HepG2 (cell line): ENCODE measurements at regions not wholly inside any gene's neighbourhood (a gene's known extent, or its start where the extent isn't known, plus 50 kb on each side); places are given as distances from the start of the nearest gene placed in this dataset.

Source experiments
- ATAC-seq: fragments of 200-7000 bp; cut with Tn5 transposase; 3 replicates; pipeline ENCODE4 v1.9.1; 2020; ENCODE audit warnings: mild to moderate bottlenecking, moderate library complexity
- BruUV-seq: library from RNA; stranded (reverse); fragments of 400-500 nt; replicated peaks from 2 replicates; lab custom pipeline; 2021; lab: Mats Ljungman, UMichigan
- CTCF ChIA-PET: fragments of 300-600 bp; formaldehyde crosslinking; extraction: SDS; loops from one replicate; lab custom pipeline; 2021; ENCODE audit warnings: low total read pairs, inconsistent platforms, low intra/inter-chr PET ratio; lab: Yijun Ruan, JAX
- POLR2A ChIA-PET: fragments of 350-600 bp; sonication (Branson Sonifier 250); formaldehyde crosslinking; loops from one replicate; lab custom pipeline; 2020; ENCODE audit warnings: antibody characterized with exemption, inconsistent platforms; lab: Yijun Ruan, JAX
- DNase-seq: peaks from one replicate; pipeline ENCODE4 v3.0.0-alpha.2; 2015; ENCODE audit warnings: low spot score
- FAIRE-seq: peaks from 3 replicates; lab custom pipeline; 2011; peaks lifted over from hg19 to GRCh38; lab: Jason Lieb, UNC
- H2AFZ ChIP-seq: one replicate; pipeline ENCODE4 v1.6.1; 2011; ENCODE audit warnings: low read length, inconsistent platforms
- H3K27ac ChIP-seq: fragments of 300-600 bp; 3 replicates; pipeline ENCODE4 v1.8.0; 2011; ENCODE audit warnings: mixed run types, mild to moderate bottlenecking, mixed read lengths, low read length, inconsistent platforms; ENCODE audit not compliant: insufficient read depth; ENCODE audit errors: extremely low read length
- H3K27me3 ChIP-seq, 2 experiments: fragments of 200-600 bp in 1 of 2; 2 replicates in 1 of 2; 3 replicates in 1 of 2; pipeline versions ENCODE4 v1.6.0 to v1.8.0; 2011; ENCODE audit warnings: low read length in 2 of 2, mild to moderate bottlenecking in 2 of 2, moderate library complexity in 2 of 2, inconsistent platforms in 1 of 2; ENCODE audit not compliant: insufficient read depth in 2 of 2, control insufficient read depth in 1 of 2
- H3K36me3 ChIP-seq, 2 experiments: fragments of 200-600 bp in 1 of 2; replicated peaks in 1 of 2; 2 replicates in 1 of 2; 3 replicates in 1 of 2; pipeline versions ENCODE4 v1.5.1 to v1.8.0; 2011; ENCODE audit warnings: low read length in 2 of 2, inconsistent platforms in 1 of 2; ENCODE audit not compliant: insufficient read depth in 2 of 2, control insufficient read depth in 1 of 2
- H3K4me1 ChIP-seq: 2 replicates; pipeline ENCODE4 v1.5.1; 2012; ENCODE audit warnings: low read length, inconsistent platforms; ENCODE audit not compliant: insufficient read depth
- H3K4me2 ChIP-seq: 2 replicates; pipeline ENCODE4 v1.6.0; 2011; ENCODE audit warnings: low read depth, low read length, inconsistent platforms
- H3K4me3 ChIP-seq, 3 experiments: fragments of 200-600 bp in 1 of 3; sonication (generic), shearing (Covaris generic) in 1 of 3; replicated peaks in 1 of 3; 2 replicates each; pipeline ENCODE4 v1.5.1; 2011 to 2016; ENCODE audit warnings: low read length in 3 of 3, inconsistent platforms in 2 of 3, low read depth in 2 of 3, mild to moderate bottlenecking in 2 of 3, control low read depth in 1 of 3, mixed read lengths in 1 of 3; ENCODE audit not compliant: insufficient read depth in 1 of 3
- H3K79me2 ChIP-seq: one replicate; pipeline ENCODE4 v1.6.1; 2011; ENCODE audit warnings: low read length, inconsistent platforms; ENCODE audit not compliant: insufficient read depth
- H3K9ac ChIP-seq: 2 replicates; pipeline ENCODE4 v1.6.0; 2011; ENCODE audit warnings: mild to moderate bottlenecking, low read depth, low read length, inconsistent platforms; ENCODE audit not compliant: insufficient read depth
- H3K9me3 ChIP-seq: 2 replicates; pipeline ENCODE4 v1.5.1; 2012; ENCODE audit warnings: mild to moderate bottlenecking, low read length
- H4K20me1 ChIP-seq: 2 replicates; pipeline ENCODE4 v1.6.0; 2011; ENCODE audit warnings: inconsistent platforms, mild to moderate bottlenecking, low read length, moderate library complexity; ENCODE audit not compliant: insufficient read depth
- ARNT ChIP-seq: fragments of 450-650 bp; IDR thresholded peaks from 2 replicates; pipeline ENCODE4 v1.6.1; 2017
- CEBPB ChIP-seq: IDR thresholded peaks from 2 replicates; pipeline ENCODE4 v1.6.1; 2011; ENCODE audit warnings: low read depth, low read length, improper control_type of control experiment, borderline replicate concordance
- CEBPG ChIP-seq: IDR thresholded peaks from 2 replicates; pipeline ENCODE4 v1.6.1; 2016
- HINFP ChIP-seq: sonication (generic); formaldehyde crosslinking; IDR thresholded peaks from 2 replicates; pipeline ENCODE4 v1.4.0; 2020; ENCODE audit warnings: low read depth, mild to moderate bottlenecking, missing genetic modification reagents
- HMG20B ChIP-seq: conservative IDR thresholded peaks from 2 replicates; pipeline ENCODE4 v1.6.1; 2016; ENCODE audit warnings: missing genetic modification reagents, missing compliant biosample characterization
- JUN ChIP-seq: sonication (generic); formaldehyde crosslinking; IDR thresholded peaks from 2 replicates; pipeline ENCODE4 v1.4.0; 2020; ENCODE audit warnings: mild to moderate bottlenecking, missing genetic modification reagents
- NFIB ChIP-seq: sonication (generic); formaldehyde crosslinking; IDR thresholded peaks from 2 replicates; pipeline ENCODE4 v1.9.0; 2021; ENCODE audit warnings: missing genetic modification reagents, mild to moderate bottlenecking, borderline replicate concordance
- TMF1 ChIP-seq: sonication (generic); formaldehyde crosslinking; IDR thresholded peaks from 2 replicates; pipeline ENCODE4 v1.8.1; 2022; ENCODE audit warnings: low read depth, missing genetic modification reagents
- ZNF251 ChIP-seq: sonication (generic); formaldehyde crosslinking; IDR thresholded peaks from 2 replicates; pipeline ENCODE4 v1.9.0; 2021; ENCODE audit warnings: mild to moderate bottlenecking, missing genetic modification reagents
- ZNF33B ChIP-seq: sonication (generic); formaldehyde crosslinking; IDR thresholded peaks from 2 replicates; pipeline ENCODE4 v1.5.1; 2020; ENCODE audit warnings: mild to moderate bottlenecking, missing genetic modification reagents
- ZNF362 ChIP-seq: sonication (generic); formaldehyde crosslinking; IDR thresholded peaks from 2 replicates; pipeline ENCODE4 v1.4.0; 2020; ENCODE audit warnings: missing genetic modification reagents, mild to moderate bottlenecking, borderline replicate concordance
- ZNF777 ChIP-seq: sonication (generic); formaldehyde crosslinking; IDR thresholded peaks from 2 replicates; pipeline ENCODE4 v1.4.0; 2020; ENCODE audit warnings: missing genetic modification reagents
- ZNF784 ChIP-seq: sonication (generic); formaldehyde crosslinking; IDR thresholded peaks from 2 replicates; pipeline ENCODE4 v1.5.1; 2020; ENCODE audit warnings: missing genetic modification reagents, mild to moderate bottlenecking, borderline replicate concordance
- WGBS: methylation state at CpG from one replicate; pipeline ENCODE4 v1.1.6; 2017; ENCODE audit warnings: low lambda C conversion rate; 5-methylcytosine and 5-hydroxymethylcytosine counted together
- in situ Hi-C: cut with HindIII; loops from 2 replicates; pipeline ENCODE4 v1.10.0; 2017; ENCODE audit warnings: low pct_unique_long_range_greater_than_20kb; ENCODE audit not compliant: extremely low pct_ligation_motif_present
- intact Hi-C: fragments of 100-400 bp; cut with micrococcal nuclease; formaldehyde crosslinking; loops from one replicate; pipeline ENCODE4 v1.10.0; 2022; ENCODE audit not compliant: unreplicated experiment
- TF ChIP-seq, protein P1 (sequence below): sonication (generic); formaldehyde crosslinking; IDR thresholded peaks from 2 replicates; pipeline ENCODE4 v1.5.0; 2020; ENCODE audit warnings: missing genetic modification reagents

GRCh38 chr2:42863751-42864150, 71.4 kb upstream of the HAAO start:
- DNase-seq (no peak), FAIRE-seq (no peak), ATAC-seq (no peak)
- CTCF ChIA-PET = no interaction called here
- in situ Hi-C loops (no loop called here), intact Hi-C loops (no loop called here)
- Histone ChIP-seq H3K27ac (no peak overlapping the region), H3K4me3 (no peak overlapping the region), H4K20me1 (no peaks in the 10 kb centered on the region), H3K4me2 (no peak overlapping the region), H3K27me3 (peaks cover 2 to 29% of the 10 kb centered on the region in 2 experiments; a peak in 2 of 5 replicates), H3K36me3 (no peaks in the 10 kb centered on the region), H3K9me3 (peaks cover 3% of the 10 kb centered on the region), H3K4me1 (peaks cover 23% of the 10 kb centered on the region), H2AFZ (no peak overlapping the region), H3K79me2 (no peaks in the 10 kb centered on the region), H3K9ac (no peak overlapping the region)
- TF ChIP-seq ARNT (no peak), HMG20B (no peak), JUN (no peak)
- 40% methylated on average over 10 of the region's 10 CpGs for WGBS
- BruUV-seq = no TSS peak
- POLR2A ChIA-PET = no interaction called here

DNA sequence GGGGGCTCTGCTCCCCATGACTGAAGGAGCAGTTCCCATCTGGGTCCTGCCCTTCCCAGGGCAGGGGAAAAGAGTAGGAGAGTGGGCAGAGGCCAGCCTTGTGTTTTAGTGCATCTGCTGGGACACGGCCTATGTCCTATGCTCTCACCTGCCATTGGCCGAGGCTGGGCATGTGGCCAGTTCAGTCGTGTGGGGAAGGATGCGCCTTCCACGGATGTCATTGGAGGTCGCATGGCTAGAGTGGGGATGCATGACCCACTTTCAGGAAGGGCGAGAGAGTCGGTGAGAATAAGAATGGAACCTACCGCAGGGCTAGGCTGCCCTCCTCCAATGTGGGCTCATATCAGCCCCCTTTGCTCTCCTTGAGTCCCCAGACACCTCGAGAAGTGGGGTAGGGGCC, 70.9 kb upstream of the HAAO start:
- no peaks in the 10 kb centered on the region for H3K79me2 ChIP-seq
- no peak for ATAC-seq
- CTCF ChIA-PET = no interaction called here
- peaks cover 2 to 29% of the 10 kb centered on the region in 2 experiments; a peak in 2 of 5 replicates for H3K27me3 ChIP-seq
- intact Hi-C loops (no loop called here), in situ Hi-C loops (no loop called here)
- no peaks in the 10 kb centered on the region for H4K20me1 ChIP-seq
- no peak overlapping the region for H3K9ac ChIP-seq
- H3K4me2 ChIP-seq = no peak overlapping the region
- no peaks in the 10 kb centered on the region for H3K36me3 ChIP-seq
- POLR2A ChIA-PET = no interaction called here
- no peak overlapping the region for H3K27ac ChIP-seq
- H3K4me1 ChIP-seq = peaks cover 27% of the 10 kb centered on the region
- H3K4me3 ChIP-seq = no peak overlapping the region
- BruUV-seq = no TSS peak
- TF ChIP-seq ZNF784 = no peak
- no peak for TF ChIP-seq ZNF33B (CRISPR knock-in tag)
- no peak for TF ChIP-seq CEBPB
- TF ChIP-seq ZNF777 (CRISPR knock-in tag) = no peak
- no peak for TF ChIP-seq TMF1 (CRISPR knock-in tag)
- no peak for TF ChIP-seq HINFP (CRISPR knock-in tag)
- no peak for TF ChIP-seq CEBPG (CRISPR knock-in tag)
- no peak for TF ChIP-seq ZNF362 (CRISPR knock-in tag)
- TF ChIP-seq, protein P1, sequence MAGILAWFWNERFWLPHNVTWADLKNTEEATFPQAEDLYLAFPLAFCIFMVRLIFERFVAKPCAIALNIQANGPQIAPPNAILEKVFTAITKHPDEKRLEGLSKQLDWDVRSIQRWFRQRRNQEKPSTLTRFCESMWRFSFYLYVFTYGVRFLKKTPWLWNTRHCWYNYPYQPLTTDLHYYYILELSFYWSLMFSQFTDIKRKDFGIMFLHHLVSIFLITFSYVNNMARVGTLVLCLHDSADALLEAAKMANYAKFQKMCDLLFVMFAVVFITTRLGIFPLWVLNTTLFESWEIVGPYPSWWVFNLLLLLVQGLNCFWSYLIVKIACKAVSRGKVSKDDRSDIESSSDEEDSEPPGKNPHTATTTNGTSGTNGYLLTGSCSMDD (CRISPR knock-in tag) = no peak
- no peak for TF ChIP-seq NFIB (CRISPR knock-in tag)
- no peak for TF ChIP-seq ZNF251 (CRISPR knock-in tag)
- TF ChIP-seq, all 625 proteins: peak for 0
- FAIRE-seq (no peak), DNase-seq (no peak)
- H3K9me3 ChIP-seq = no peaks in the 10 kb centered on the region
- 53% methylated on average over 10 of the region's 10 CpGs for WGBS
- H2AFZ ChIP-seq = no peak overlapping the region
